SK-N-SH treated with all-trans-retinoic acid at 6 μM for 48 hours (cell line): ENCODE measurements at regions not wholly inside any gene's neighbourhood (a gene's known extent, or its start where the extent isn't known, plus 50 kb on each side); places are given as distances from the start of the nearest gene placed in this dataset.

Experiments
- BACH2 ChIP-seq: fragments of 250-450 bp; sonication (Bioruptor Pico); IDR thresholded peaks from 2 replicates; pipeline ENCODE4 v1.9.0; 2021; ENCODE audit warnings: mild to moderate bottlenecking, borderline replicate concordance
- CSRNP3 ChIP-seq: fragments of 250-450 bp; sonication (Bioruptor Pico); IDR thresholded peaks from 2 replicates; pipeline ENCODE4 v1.5.1; 2021; ENCODE audit warnings: mild to moderate bottlenecking, moderate library complexity
- ISL1 ChIP-seq: fragments of 250-450 bp; sonication (Bioruptor Pico); IDR thresholded peaks from 2 replicates; pipeline ENCODE4 v2.1.2; 2022; ENCODE audit warnings: mild to moderate bottlenecking, moderate library complexity
- PATZ1 ChIP-seq: fragments of 250-450 bp; sonication (Bioruptor Pico); IDR thresholded peaks from 2 replicates; pipeline ENCODE4 v1.8.0; 2020; ENCODE audit warnings: mild to moderate bottlenecking, moderate library complexity, borderline replicate concordance
- RARB ChIP-seq: fragments of 250-450 bp; sonication (Bioruptor Pico); IDR thresholded peaks from 2 replicates; pipeline ENCODE4 v1.8.0; 2021; ENCODE audit warnings: mild to moderate bottlenecking, moderate library complexity
- TOX ChIP-seq: fragments of 250-450 bp; sonication (Bioruptor Pico); IDR thresholded peaks from 2 replicates; pipeline ENCODE4 v1.8.0; 2021; ENCODE audit warnings: mild to moderate bottlenecking, moderate library complexity, borderline replicate concordance
- ZC3H10 ChIP-seq: fragments of 250-450 bp; sonication (Bioruptor Pico); IDR thresholded peaks from 2 replicates; pipeline ENCODE4 v1.5.1; 2021; ENCODE audit warnings: mild to moderate bottlenecking, moderate library complexity
- ZNF8 ChIP-seq: fragments of 450-650 bp; formaldehyde crosslinking; IDR thresholded peaks from 2 replicates; pipeline ENCODE4 v1.5.0; 2020; ENCODE audit warnings: mild to moderate bottlenecking, moderate library complexity

GRCh38 chr10:131495892-131496291 lies 184.4 kb upstream of the TCERG1L start:
- no peak for TF ChIP-seq TOX (CRISPR knock-in tag)
- TF ChIP-seq CSRNP3 (CRISPR knock-in tag), result no peak
- no peak for TF ChIP-seq ZC3H10 (CRISPR knock-in tag)
- TF ChIP-seq RARB (CRISPR knock-in tag), result no peak
- TF ChIP-seq PATZ1 (CRISPR knock-in tag), result no peak
- TF ChIP-seq BACH2 (CRISPR knock-in tag), result no peak
- no peak for TF ChIP-seq ISL1 (CRISPR knock-in tag)
- no peak for TF ChIP-seq ZNF8 (CRISPR knock-in tag)
